Neural cell (in vitro differentiated cells): ENCODE measurements at regions not wholly inside any gene's neighbourhood (a gene's known extent, or its start where the extent isn't known, plus 50 kb on each side); places are given as distances from the start of the nearest gene placed in this dataset.

Source experiments
- EP300 ChIP-seq: fragments of 450-650 bp; conservative IDR thresholded peaks from 2 replicates; pipeline ENCODE4 v1.6.1; 2014; ENCODE audit warnings: antibody characterized with exemption, mild to moderate bottlenecking, moderate library complexity; ENCODE audit not compliant: poor library complexity, severe bottlenecking
- EZH2 ChIP-seq: fragments of 200-600, 300-800 bp; shearing (Covaris generic), sonication (generic); IDR thresholded peaks from 2 replicates; pipeline ENCODE4 v1.6.1; 2014; ENCODE audit warnings: antibody characterized with exemption, low read length, borderline replicate concordance, mild to moderate bottlenecking; ENCODE audit not compliant: insufficient read depth, poor library complexity, severe bottlenecking
- POLR2AphosphoS5 ChIP-seq: IDR thresholded peaks from 2 replicates; pipeline ENCODE4 v1.6.1; 2012
- TF ChIP-seq, protein P1 (sequence below): fragments of 450-650 bp; IDR thresholded peaks from 2 replicates; pipeline ENCODE4 v1.5.1; 2014; ENCODE audit warnings: antibody characterized with exemption, mild to moderate bottlenecking, moderate library complexity; ENCODE audit not compliant: poor library complexity, severe bottlenecking
- TF ChIP-seq, protein P2 (sequence below): IDR thresholded peaks from 2 replicates; pipeline ENCODE4 v1.6.1; 2012; ENCODE audit warnings: borderline replicate concordance

DNA sequence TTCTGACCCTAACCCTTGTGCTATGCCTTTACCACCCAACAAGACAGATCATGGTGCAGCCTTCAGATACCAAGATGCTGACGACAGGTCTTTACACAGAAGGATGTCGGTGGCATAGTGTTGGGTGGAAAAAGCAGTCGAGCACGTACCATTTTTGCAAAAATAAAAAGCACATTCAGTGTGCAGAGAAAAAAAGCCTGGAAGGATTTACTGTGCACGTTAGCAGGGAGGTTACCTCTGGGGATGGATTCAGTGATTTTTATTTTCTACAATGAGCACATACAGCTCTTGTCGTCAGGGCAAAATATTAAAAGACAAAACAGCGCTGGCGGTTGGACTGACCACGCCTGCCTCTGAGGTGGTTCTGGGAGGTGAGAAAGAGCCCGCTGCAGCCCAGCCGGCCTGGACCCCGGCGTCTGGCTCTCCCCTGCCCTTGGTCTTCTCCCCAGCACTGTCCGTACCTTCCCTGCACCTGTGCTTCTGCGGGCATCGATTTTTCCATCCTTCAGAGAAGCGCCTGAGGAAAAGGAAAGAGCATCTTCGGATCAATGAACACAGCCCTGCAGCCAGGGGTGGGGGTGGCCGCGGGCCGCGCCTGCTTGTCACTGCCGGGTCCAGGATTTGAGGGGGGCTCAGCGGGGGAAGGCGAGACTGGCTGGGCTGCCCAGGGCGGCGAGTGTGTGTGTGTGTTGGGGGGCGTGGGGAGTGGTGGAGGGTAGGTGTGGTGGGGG lies 200.0 kb upstream of the IER5L start:
- TF ChIP-seq, protein P1, sequence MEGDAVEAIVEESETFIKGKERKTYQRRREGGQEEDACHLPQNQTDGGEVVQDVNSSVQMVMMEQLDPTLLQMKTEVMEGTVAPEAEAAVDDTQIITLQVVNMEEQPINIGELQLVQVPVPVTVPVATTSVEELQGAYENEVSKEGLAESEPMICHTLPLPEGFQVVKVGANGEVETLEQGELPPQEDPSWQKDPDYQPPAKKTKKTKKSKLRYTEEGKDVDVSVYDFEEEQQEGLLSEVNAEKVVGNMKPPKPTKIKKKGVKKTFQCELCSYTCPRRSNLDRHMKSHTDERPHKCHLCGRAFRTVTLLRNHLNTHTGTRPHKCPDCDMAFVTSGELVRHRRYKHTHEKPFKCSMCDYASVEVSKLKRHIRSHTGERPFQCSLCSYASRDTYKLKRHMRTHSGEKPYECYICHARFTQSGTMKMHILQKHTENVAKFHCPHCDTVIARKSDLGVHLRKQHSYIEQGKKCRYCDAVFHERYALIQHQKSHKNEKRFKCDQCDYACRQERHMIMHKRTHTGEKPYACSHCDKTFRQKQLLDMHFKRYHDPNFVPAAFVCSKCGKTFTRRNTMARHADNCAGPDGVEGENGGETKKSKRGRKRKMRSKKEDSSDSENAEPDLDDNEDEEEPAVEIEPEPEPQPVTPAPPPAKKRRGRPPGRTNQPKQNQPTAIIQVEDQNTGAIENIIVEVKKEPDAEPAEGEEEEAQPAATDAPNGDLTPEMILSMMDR, result no peak
- TF ChIP-seq POLR2AphosphoS5, result no peak
- TF ChIP-seq, protein P2, sequence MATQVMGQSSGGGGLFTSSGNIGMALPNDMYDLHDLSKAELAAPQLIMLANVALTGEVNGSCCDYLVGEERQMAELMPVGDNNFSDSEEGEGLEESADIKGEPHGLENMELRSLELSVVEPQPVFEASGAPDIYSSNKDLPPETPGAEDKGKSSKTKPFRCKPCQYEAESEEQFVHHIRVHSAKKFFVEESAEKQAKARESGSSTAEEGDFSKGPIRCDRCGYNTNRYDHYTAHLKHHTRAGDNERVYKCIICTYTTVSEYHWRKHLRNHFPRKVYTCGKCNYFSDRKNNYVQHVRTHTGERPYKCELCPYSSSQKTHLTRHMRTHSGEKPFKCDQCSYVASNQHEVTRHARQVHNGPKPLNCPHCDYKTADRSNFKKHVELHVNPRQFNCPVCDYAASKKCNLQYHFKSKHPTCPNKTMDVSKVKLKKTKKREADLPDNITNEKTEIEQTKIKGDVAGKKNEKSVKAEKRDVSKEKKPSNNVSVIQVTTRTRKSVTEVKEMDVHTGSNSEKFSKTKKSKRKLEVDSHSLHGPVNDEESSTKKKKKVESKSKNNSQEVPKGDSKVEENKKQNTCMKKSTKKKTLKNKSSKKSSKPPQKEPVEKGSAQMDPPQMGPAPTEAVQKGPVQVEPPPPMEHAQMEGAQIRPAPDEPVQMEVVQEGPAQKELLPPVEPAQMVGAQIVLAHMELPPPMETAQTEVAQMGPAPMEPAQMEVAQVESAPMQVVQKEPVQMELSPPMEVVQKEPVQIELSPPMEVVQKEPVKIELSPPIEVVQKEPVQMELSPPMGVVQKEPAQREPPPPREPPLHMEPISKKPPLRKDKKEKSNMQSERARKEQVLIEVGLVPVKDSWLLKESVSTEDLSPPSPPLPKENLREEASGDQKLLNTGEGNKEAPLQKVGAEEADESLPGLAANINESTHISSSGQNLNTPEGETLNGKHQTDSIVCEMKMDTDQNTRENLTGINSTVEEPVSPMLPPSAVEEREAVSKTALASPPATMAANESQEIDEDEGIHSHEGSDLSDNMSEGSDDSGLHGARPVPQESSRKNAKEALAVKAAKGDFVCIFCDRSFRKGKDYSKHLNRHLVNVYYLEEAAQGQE, result no peak
- no peak for TF ChIP-seq EZH2
- no peak for TF ChIP-seq EP300
